Mesothelial cell of epicardium (in vitro differentiated cells): ENCODE measurements at regions not wholly inside any gene's neighbourhood (a gene's known extent, or its start where the extent isn't known, plus 50 kb on each side); places are given as distances from the start of the nearest gene placed in this dataset.
"Not testable (repeated sequence)": the region's sequence is repeated elsewhere in the genome, so short reads cannot be mapped to it uniquely, and the experiment has no call there.

Experiments used
- DNase-seq, 2 experiments: peaks; one replicate each; pipeline ENCODE4 v3.0.0; 2021; ENCODE audit warnings: low spot score in 2 of 2; ENCODE audit not compliant: unreplicated experiment in 2 of 2
- H3K27ac Mint-ChIP-seq: 2 replicates; pipeline ENCODE4 v1.8.0; 2021; ENCODE audit warnings: mixed read lengths
- H3K27me3 Mint-ChIP-seq: 2 replicates; pipeline ENCODE4 v1.8.0; 2021; ENCODE audit warnings: low read depth, mixed read lengths
- H3K36me3 Mint-ChIP-seq: 2 replicates; pipeline ENCODE4 v1.8.0; 2021; ENCODE audit warnings: mixed read lengths
- H3K4me1 Mint-ChIP-seq: 2 replicates; pipeline ENCODE4 v1.8.0; 2021; ENCODE audit warnings: mixed read lengths
- H3K4me3 Mint-ChIP-seq: 2 replicates; pipeline ENCODE4 v1.8.0; 2021; ENCODE audit warnings: mild to moderate bottlenecking, moderate library complexity, mixed read lengths
- H3K9me3 Mint-ChIP-seq: 2 replicates; pipeline ENCODE4 v1.8.0; 2021; ENCODE audit warnings: mixed read lengths
- CTCF ChIP-seq: fragments of 200-600 bp; sonication (generic); IDR thresholded peaks from one replicate; pipeline ENCODE4 v1.5.0; 2021; ENCODE audit warnings: antibody characterized with exemption; ENCODE audit not compliant: unreplicated experiment

DNA sequence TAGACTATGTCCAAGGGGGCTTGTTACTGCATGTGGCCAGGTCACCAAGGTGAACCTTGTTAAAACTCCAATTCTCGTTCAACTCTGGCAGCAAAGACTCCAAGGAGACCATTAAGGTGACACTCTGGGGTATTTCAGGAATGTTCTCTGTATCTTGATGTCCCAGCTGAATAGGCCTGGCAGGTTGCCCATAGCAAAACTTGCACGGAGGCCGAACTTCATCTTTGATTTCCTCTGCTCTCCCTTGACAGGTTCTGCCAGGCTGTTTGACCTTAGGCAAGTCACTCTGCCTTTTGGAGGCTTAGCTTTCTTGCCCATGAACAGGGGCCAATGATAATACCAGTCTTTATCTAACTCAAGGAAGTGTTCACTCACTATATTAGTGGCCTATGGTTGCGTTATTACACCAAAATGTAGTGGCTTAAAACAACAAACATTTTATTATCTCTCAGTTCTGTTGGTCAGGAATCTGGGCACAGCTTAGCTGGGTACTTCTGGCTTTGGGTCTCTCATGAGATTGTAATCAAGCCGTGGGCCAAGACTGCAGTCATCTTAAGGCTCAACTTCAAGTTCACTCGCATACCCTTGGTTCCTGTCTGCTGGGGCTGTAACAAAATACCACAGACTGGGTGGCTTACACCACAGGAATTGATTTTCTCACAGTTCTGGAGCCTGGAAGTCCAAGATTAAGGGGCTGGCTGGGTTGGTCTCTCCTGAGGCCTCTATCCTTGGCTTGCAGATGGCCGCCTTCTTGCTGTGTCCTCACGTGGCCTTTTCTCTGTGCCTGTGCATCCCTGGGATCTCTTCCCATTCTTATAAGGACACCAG lies 168.5 kb downstream of the UTP18 start:
- no peaks in the 10 kb centered on the region for H3K36me3 Mint-ChIP-seq
- H3K27ac Mint-ChIP-seq, result no peak overlapping the region
- H3K9me3 Mint-ChIP-seq, result peaks cover 11% of the 10 kb centered on the region
- DNase-seq, result no peak
- H3K4me1 Mint-ChIP-seq, result peaks cover 13% of the 10 kb centered on the region
- H3K27me3 Mint-ChIP-seq, result no peaks in the 10 kb centered on the region
- no peak for TF ChIP-seq CTCF
- H3K4me3 Mint-ChIP-seq, result no peak overlapping the region

- H3K9me3 Mint-ChIP-seq, result peaks cover 11% of the 10 kb centered on the region
- H3K4me3 Mint-ChIP-seq, H3K27ac Mint-ChIP-seq, H3K27me3 Mint-ChIP-seq, DNase-seq, H3K36me3 Mint-ChIP-seq: not testable (repeated sequence)
- H3K4me1 Mint-ChIP-seq, result peaks cover 20% of the 10 kb centered on the region
Observed at GRCh38 chr17:51429938-51430337, 169.6 kb downstream of the UTP18 start.

DNA sequence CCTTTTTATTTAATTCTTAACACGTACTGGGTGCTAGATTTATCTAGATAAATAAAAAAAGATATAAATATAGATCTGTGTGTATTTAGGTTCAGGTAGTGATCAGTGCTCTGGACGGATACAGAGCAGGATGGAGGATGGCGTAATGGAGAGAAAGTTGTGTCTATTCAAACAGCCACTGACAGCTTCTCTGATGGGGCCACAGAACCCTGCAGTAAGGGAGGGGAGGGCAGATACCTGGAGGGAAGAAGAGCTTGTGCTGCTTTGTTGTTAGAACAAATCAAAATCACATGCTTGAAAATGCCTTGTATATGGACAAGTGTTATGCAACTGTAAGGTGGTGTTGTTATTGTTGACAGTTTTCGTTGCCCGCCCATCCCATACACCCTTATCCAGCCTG lies 170.2 kb downstream of the UTP18 start:
- Mint-ChIP-seq H3K4me3 (no peak overlapping the region), H3K27me3 (no peaks in the 10 kb centered on the region), H3K9me3 (peaks cover 11% of the 10 kb centered on the region), H3K36me3 (no peaks in the 10 kb centered on the region), H3K4me1 (peaks cover 25% of the 10 kb centered on the region), H3K27ac (no peak overlapping the region)
- DNase-seq, result no peak
- TF ChIP-seq CTCF, result no peak

DNA sequence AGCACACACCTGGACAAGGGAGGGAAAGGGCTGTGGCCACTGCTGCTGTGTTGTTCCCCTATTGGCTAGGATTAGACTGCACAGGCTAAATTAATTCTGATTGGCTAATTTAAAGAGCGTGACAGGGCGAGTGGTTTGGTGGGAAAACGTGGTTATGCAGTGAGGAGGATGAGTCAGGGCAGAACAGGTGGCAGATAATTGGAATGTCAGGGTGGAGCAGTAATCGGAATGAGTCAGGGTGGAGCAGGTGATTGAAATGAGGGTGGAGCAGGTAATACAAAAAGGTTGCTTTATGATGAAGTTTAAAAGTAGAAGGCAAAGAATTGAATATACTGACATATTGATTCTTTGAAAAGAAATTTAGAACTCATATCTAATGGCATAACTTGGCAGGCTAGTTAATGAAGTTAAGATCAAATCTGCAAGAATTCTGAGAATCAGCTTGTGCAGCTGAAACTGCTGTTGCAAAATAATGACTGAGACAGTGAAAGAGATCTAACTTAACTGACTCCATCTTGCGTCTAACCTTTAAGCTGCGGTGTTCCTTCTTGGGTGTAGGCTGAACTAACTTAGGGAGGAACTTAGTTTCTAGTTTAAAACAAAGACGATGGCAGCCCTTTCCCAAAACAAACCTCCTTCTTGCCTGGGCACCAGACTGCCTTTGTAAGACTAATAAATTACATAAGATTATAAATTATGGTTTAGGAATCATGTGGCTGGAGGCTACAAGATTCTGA lies 174.3 kb downstream of the UTP18 start:
- peaks cover 15% of the 10 kb centered on the region for H3K4me1 Mint-ChIP-seq
- no peak overlapping the region for H3K27ac Mint-ChIP-seq
- H3K27me3 Mint-ChIP-seq, result peaks cover 7% of the 10 kb centered on the region
- H3K36me3 Mint-ChIP-seq, result no peaks in the 10 kb centered on the region
- no peak overlapping the region for H3K4me3 Mint-ChIP-seq
- H3K9me3 Mint-ChIP-seq, result peaks cover 11% of the 10 kb centered on the region
- TF ChIP-seq CTCF, result no peak
- DNase-seq, result no peak

- no peak for TF ChIP-seq CTCF
- DNase-seq, result no peak
- Mint-ChIP-seq H3K27me3 (peaks cover 7% of the 10 kb centered on the region), H3K4me3 (no peak overlapping the region), H3K4me1 (peaks cover 15% of the 10 kb centered on the region), H3K9me3 (peaks cover 7% of the 10 kb centered on the region), H3K27ac (no peak overlapping the region), H3K36me3 (no peaks in the 10 kb centered on the region)
Observed at GRCh38 chr17:51435171-51435552, 174.8 kb downstream of the UTP18 start.

GRCh38 chr17:51435641-51436091 lies 175.3 kb downstream of the UTP18 start:
- Mint-ChIP-seq H3K27ac (no peak overlapping the region), H3K36me3 (no peaks in the 10 kb centered on the region), H3K4me1 (peaks cover 15% of the 10 kb centered on the region), H3K9me3 (peaks cover 4% of the 10 kb centered on the region), H3K27me3 (peaks cover 7% of the 10 kb centered on the region), H3K4me3 (no peak overlapping the region)
- TF ChIP-seq CTCF, result no peak
- no peak for DNase-seq
